ENCODE measurements at regions not wholly inside any gene's neighbourhood (a gene's known extent, or its start where the extent isn't known, plus 50 kb on each side); places are given as distances from the start of the nearest gene placed in this dataset.
A peak's percentile ranks its signal among the peaks of the same experiment; 100 is the strongest.

DNA sequence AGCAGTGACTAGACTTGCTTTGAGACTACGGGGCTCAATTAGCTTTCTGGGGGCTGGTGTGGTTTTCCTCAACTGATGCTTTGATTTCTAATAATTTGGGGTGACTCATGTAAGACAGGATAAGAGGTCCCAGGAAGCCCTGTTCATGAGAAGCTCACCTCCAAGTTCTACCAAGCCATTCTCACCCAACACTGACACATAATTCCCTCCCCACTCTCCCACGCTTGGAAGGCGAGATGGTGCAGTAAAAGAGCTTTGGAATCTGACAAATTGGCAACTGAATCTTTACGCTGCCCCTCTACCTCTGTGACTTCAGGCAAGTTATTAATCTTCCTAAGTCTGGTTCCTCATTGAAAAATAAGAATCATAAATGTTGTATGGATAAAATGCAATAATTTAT, 299.1 kb upstream of the DUSP10 start:
- DNase-seq (ENCODE audit: low spot score) = no peak

DNA sequence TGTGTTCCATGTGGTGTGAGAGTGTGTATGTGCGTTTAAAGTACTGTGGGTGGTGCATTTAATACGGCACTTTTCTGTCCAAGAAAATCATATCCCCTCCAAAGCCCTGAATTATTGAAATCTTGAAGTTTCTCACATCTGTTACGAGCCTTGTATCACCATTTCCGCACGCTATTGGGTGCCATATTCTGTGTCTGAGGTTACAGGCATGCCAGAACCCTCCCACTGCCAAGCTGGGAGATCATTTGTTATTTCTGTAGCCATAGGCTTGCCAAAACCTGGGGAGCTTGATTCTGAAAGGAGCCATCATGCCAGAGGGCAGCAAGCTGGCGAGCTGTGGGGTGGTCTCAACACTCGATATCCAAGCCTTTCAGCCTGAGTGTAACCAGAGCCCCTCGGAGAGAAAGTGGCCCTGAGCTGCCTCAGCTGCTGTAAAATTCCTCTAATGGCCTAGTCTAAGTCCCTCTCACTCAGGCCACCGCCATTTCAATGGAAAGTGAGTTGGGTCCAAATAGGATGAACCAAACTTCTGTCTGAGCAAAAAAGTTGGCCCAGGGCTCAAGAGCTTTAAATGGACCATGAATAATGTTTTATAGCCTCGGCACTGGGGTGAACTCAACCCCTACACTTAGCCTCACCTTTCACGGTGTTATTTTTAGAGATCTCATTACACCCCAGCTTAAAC, 298.4 kb upstream of the DUSP10 start:
- no peak for DNase-seq (ENCODE audit: low spot score)

DNA sequence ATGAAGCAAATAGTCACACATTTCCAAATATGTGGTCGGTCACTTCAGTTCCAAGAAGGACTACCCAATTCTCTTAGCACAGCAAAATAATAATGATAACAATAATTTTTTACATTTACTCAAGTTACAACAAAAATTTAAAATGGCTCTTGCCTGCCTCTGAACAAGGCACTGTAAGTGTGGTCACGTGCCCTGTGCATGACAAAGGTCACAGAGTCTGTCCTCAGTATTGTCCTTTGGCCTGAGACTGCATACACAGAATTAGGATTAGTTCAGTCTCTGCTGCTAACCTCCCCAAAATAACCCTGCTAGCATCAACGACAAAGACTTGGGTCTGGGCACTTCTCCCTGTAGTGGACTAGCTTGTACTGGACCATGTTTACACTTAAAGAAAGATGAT, 297.1 kb upstream of the DUSP10 start:
- DNase-seq (ENCODE audit: low spot score) = no peak

DNA sequence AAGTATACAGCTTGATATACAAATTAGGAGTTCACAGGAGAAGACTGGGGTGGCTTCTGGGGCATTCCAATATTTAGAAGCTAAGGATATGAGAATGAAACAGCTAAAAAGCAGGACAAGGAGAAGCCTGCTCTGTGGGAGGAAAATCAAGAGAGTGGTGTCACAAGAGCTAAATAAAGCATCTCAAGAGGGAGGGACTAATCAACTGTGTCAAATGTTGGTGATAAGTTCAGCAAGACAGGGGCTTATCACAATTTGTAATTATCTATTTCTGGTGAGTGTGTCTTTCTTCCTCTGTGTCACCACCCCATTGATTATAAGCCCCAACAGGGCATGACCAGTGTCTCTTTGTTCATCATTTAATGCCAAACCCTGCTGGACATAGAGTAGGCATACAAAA, 295.8 kb upstream of the DUSP10 start:
- DNase-seq (ENCODE audit: low spot score) = no peak

GRCh38 chr1:222034790-222035189, 292.9 kb upstream of the DUSP10 start:
- DNase-seq (ENCODE audit: low spot score) = no peak

DNA sequence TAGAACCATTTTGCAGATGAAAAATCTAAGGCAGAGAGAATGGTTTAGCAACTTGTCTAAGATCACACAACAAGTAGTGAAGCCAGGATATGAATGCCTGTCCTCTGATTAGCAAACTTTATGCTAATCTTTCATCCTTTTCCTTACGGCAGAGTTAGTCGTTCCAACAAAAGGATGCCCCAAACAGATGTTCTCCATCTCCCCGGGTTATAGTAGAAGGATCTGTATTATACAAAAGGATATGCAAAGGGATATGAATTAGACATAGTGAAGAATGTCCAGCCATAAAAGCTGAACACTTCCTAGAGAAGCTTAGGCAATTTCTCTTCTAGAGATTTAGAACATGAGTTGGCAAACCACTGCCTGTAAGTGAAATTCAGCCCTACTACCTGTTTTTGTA, 291.6 kb upstream of the DUSP10 start:
- DNase-seq (ENCODE audit: low spot score) = no peak

- no peak for DNase-seq (ENCODE audit: low spot score)
Observed at GRCh38 chr1:222031318-222031717, 289.4 kb upstream of the DUSP10 start.

GRCh38 chr1:222028676-222029075, 286.8 kb upstream of the DUSP10 start:
- no peak for DNase-seq (ENCODE audit: low spot score)

- DNase-seq (ENCODE audit: low spot score) = no peak
Observed at GRCh38 chr1:222028116-222028515, 286.2 kb upstream of the DUSP10 start.

DNA sequence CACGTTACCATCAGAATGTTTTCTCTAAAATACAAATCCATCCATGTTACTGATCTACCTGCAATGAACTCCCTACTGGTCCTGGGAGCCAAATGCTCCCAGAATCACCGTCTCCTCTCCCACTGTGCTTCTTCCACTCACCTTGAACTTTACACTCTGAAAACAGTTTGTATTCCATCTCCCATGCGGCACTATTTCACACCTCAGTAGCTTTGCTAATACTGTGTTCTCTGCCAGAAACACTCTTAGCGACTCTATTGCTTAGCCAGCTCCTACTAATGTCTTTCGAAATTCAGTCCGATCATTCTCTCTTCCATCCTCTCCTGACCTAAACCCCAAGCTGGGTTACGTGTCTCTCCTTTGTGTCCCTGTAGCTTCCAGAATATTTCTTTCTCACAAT, 284.4 kb upstream of the DUSP10 start:
- DNase-seq (ENCODE audit: low spot score) = no peak

GRCh38 chr1:222023025-222023424, 281.1 kb upstream of the DUSP10 start:
- no peak for DNase-seq (ENCODE audit: low spot score)

DNA sequence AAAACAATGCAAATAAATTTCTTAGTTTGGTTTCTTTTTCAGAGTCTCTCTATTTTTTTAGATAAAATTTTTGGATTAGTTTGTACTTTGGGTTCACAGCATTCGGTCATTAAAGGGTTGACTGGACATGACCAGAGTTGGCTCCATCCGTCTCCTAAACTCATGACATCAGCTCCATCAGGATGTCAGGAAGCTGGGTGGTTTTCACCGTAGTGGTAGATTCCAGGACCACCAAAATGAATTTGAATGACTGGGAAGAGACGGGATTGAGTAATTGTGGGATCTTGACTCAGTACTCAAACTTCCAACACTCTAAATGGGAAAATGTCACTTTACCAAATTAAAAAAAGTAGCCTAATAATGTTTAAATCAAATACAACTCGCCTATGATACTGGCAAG, 279.2 kb upstream of the DUSP10 start:
- no peak for DNase-seq (ENCODE audit: low spot score)

DNA sequence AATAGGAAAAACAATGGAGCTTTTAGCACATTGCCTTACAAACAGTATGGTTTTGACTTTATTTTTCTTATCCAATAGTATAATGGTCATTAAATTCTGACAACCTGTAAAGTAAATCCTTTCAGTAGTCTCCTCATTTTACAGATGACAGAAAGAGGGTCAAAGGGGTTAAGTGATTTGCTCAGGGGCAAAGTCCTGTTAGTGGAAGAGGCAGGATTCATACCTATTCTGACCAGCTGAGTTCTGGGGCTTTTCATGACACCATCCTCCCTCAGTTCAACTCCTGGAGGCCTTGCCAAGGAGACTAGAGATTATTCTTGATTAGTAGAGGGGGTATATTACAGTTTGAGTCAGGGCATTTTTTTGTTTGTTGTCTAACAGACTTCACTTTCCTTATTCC, 278.7 kb upstream of the DUSP10 start:
- no peak for DNase-seq (ENCODE audit: low spot score)

DNA sequence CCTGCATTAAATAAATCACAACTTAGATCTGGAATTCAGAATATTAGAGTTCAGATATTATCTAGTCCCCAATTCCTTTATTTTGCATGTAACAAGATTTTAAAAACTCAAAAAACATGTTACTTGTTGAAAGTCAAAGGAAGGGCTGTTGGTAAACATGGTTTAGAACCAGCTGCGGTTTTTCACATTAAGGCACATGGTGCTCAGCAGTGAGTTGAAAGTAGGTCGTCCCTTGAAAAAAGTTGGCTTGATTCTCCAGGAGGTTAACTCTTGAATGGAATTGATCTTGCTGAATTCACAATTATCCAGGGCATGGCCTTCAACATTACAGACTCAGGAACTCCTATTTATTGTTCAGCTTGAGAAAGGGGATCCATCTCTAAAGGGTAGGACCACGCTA, 277.1 kb upstream of the DUSP10 start:
- no peak for DNase-seq (ENCODE audit: low spot score)

DNA sequence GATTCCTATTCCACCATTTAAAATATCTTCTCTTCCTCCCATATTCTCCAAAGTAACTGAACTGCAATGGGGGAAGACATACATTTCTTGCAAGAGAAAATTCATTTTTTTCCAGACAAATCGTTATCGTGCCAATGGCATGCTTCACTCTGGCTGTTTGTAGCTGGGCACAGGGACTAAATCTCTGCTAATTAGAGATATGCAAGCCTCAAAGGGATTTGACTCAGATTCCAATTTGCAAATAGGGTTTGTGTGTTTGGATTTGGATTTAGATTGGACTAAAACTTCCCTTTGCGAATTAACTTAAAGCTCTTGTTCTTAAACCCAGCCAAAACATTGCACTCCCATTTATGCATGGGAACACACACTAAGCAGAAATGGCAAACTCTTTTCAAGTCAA, 276.2 kb upstream of the DUSP10 start:
- no peak for DNase-seq (ENCODE audit: low spot score)

- DNase-seq (ENCODE audit: low spot score) = no peak
Observed at GRCh38 chr1:222015686-222016085, 273.8 kb upstream of the DUSP10 start.

GRCh38 chr1:222014001-222014400, 272.1 kb upstream of the DUSP10 start:
- DNase-seq (ENCODE audit: low spot score) = no peak

DNA sequence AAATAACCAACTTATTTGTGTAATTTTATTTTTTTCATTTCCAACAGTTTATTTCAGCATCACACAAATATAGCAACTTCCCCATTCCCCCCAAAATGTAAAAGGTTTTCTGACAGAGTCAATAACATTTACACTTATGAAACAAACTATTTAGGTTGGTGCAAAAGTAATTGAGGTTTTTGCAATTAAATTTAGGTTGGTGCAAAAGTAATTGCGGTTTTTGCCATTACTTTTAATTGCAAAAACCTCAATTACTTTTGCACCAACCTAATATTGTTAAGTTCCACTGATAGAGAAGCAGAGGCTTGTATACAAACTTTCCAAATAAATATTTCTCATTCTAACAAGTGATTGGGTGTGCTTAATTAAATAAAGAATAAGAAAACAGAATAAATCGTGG, 270.9 kb upstream of the DUSP10 start:
- no peak for DNase-seq (ENCODE audit: low spot score)

DNA sequence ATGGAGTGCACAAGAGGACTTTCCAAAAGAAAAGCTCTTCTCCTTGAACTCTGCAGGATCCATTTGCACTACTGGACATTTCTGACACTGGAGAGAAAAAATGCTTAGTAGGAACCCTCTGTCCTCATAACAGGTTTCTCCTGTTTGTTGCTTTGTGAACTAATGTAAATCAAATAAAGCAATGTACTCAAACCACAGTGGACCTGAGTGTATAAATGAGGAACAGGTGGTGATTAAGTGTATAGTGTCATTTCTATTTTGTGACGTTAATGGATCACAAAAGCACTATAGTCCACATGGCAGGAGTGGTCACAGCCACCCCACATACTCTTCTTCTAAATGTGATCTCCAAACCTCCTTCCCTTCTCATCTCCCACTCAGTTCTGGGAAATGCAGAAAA, 268.4 kb upstream of the DUSP10 start:
- DNase-seq (ENCODE audit: low spot score) = no peak

GRCh38 chr1:222009105-222009730, 267.3 kb upstream of the DUSP10 start:
- DNase-seq (ENCODE audit: low spot score) = peak; percentile 51

- no peak for DNase-seq (ENCODE audit: low spot score)
Observed at GRCh38 chr1:222006715-222007114, 264.8 kb upstream of the DUSP10 start.

DNA sequence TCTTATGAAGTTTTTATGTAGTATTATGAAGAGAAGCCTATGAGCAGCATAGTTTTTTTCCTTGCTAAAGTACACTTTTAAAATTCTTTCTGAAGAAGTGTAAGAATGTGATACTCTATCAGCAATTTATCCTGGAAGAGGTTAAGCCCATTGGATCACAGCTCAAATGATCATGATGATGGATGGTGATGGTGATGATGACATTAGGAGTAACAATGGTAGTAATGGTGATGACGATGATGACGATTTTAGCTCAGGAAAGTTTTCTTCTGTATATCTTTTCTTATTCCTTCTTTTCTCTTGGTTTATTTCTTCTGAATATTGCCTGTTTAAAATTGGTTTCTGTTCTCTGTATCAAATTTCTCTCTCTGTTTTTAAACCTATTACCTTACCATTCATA, 262.9 kb upstream of the DUSP10 start:
- no peak for DNase-seq (ENCODE audit: low spot score)

- DNase-seq (ENCODE audit: low spot score) = no peak
Observed at GRCh38 chr1:222004034-222004433, 262.1 kb upstream of the DUSP10 start.

DNA sequence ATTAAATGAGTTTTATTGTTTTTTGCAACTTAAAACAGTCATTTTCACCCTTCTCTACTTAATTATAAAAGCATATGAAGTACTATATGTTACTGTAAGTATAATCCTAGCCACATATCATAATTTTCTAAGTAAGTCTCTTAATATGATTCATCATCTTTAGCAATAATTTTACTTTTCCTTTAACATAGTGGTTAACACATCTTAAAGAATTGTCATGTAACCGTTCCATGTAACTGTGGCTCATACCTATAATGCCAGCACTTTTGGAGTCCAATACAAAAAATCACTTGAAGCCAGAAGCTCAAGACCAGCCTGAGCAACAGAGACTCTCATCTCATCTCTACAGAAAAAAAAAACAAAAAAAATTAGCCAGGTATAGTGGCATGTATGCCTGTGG, 260.6 kb upstream of the DUSP10 start:
- DNase-seq (ENCODE audit: low spot score) = no peak

All from HT-29 (cell line).